ENCODE measurements at regions not wholly inside any gene's neighbourhood (a gene's known extent, or its start where the extent isn't known, plus 50 kb on each side); places are given as distances from the start of the nearest gene placed in this dataset.

DNA sequence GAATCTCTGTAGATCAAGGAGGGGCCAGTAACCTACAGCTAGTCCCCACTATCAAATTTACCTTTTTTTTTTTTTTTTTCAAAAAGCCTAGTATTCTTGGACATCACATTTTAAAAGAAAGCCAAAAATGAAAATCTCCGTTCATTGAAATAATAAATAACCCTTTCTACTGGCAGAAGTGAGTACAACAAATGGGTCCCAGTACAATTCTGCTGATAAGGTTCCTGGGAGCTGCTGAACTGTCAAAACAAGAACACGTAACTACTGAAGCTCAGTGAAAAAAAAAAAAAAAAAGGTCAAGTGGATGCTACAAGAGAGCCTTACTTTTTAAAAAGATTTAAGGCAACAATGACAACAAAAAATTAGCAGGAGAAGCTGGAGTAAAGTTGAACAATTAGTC, 464.9 kb downstream of the EPM2A start:
- TF ChIP-seq POLR2AphosphoS5 (IDR thresholded peaks at IDR 0.05; ENCODE audit: low read depth, low read length) = no peak
- TF ChIP-seq EP300 (IDR thresholded peaks at IDR 0.05; ENCODE audit: low read depth in 2 of 2, low read length in 2 of 2) = no peak
- TF ChIP-seq EP300 (CRISPR knock-in tag; IDR thresholded peaks at IDR 0.05; ENCODE audit: borderline replicate concordance) = no peak
- TF ChIP-seq NCOR1 (IDR thresholded peaks at IDR 0.05; ENCODE audit: borderline replicate concordance, low read length) = no peak
- no peak for TF ChIP-seq SMC3 (IDR thresholded peaks at IDR 0.05; ENCODE audit: low read length)
- TF ChIP-seq, protein P1, sequence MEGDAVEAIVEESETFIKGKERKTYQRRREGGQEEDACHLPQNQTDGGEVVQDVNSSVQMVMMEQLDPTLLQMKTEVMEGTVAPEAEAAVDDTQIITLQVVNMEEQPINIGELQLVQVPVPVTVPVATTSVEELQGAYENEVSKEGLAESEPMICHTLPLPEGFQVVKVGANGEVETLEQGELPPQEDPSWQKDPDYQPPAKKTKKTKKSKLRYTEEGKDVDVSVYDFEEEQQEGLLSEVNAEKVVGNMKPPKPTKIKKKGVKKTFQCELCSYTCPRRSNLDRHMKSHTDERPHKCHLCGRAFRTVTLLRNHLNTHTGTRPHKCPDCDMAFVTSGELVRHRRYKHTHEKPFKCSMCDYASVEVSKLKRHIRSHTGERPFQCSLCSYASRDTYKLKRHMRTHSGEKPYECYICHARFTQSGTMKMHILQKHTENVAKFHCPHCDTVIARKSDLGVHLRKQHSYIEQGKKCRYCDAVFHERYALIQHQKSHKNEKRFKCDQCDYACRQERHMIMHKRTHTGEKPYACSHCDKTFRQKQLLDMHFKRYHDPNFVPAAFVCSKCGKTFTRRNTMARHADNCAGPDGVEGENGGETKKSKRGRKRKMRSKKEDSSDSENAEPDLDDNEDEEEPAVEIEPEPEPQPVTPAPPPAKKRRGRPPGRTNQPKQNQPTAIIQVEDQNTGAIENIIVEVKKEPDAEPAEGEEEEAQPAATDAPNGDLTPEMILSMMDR (CRISPR knock-in tag; IDR thresholded peaks at IDR 0.05) = no peak
- no peak for TF ChIP-seq GATAD1 (CRISPR knock-in tag; IDR thresholded peaks at IDR 0.05)
- TF ChIP-seq ADNP (CRISPR knock-in tag; IDR thresholded peaks at IDR 0.05) = no peak
- no peak for TF ChIP-seq ZNF274 (CRISPR knock-in tag; IDR thresholded peaks at IDR 0.05)
- TF ChIP-seq EED (CRISPR knock-in tag; IDR thresholded peaks at IDR 0.05) = no peak
- no peak for TF ChIP-seq ZSCAN9 (CRISPR knock-in tag; IDR thresholded peaks at IDR 0.05; ENCODE audit: borderline replicate concordance)
- TF ChIP-seq, protein P2, sequence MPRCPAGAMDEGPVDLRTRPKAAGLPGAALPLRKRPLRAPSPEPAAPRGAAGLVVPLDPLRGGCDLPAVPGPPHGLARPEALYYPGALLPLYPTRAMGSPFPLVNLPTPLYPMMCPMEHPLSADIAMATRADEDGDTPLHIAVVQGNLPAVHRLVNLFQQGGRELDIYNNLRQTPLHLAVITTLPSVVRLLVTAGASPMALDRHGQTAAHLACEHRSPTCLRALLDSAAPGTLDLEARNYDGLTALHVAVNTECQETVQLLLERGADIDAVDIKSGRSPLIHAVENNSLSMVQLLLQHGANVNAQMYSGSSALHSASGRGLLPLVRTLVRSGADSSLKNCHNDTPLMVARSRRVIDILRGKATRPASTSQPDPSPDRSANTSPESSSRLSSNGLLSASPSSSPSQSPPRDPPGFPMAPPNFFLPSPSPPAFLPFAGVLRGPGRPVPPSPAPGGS (CRISPR knock-in tag; IDR thresholded peaks at IDR 0.05) = no peak

Measured in HepG2 (cell line).